Pancreas (tissue), 10 donors: ENCODE measurements at regions not wholly inside any gene's neighbourhood (a gene's known extent, or its start where the extent isn't known, plus 50 kb on each side); places are given as distances from the start of the nearest gene placed in this dataset.

ENCODE experiments used
- ATAC-seq, 4 donors: fragments of 200-7000 bp; cut with Tn5 transposase; one replicate each; pipeline versions ENCODE4 v1.8.0 to v1.9.1; 2020; ENCODE audit warnings: mild to moderate bottlenecking in 4 of 4, moderate library complexity in 4 of 4
- DNase-seq, 6 donors: peaks; one replicate each; pipeline ENCODE4 v3.0.0-alpha.2; 2020
- FAIRE-seq: peaks from 2 replicates; lab custom pipeline; 2012; peaks lifted over from hg19 to GRCh38; lab: Jason Lieb, UNC
- H3K27ac ChIP-seq, 4 donors: fragments of 200-600 bp; sonication (generic); 1 replicate in 3 of 4; 2 replicates in 1 of 4; pipeline versions ENCODE4 v1.5.0 to v1.8.0; 2020
- H3K27me3 ChIP-seq, 4 donors: fragments of 200-600 bp; one replicate each; pipeline ENCODE4 v1.8.0; 2021
- H3K36me3 ChIP-seq, 3 donors: fragments of 200-600 bp; sonication (generic) in 1 of 3; one replicate each; pipeline versions ENCODE4 v1.5.0 to v1.8.0; 2020 to 2021
- H3K4me1 ChIP-seq, 3 donors: fragments of 200-600 bp; one replicate each; pipeline ENCODE4 v1.8.0; 2021
- H3K4me3 ChIP-seq, 4 donors: fragments of 200-600 bp; sonication (generic) in 2 of 4; one replicate each; pipeline versions ENCODE4 v1.5.0 to v1.8.0; 2020 to 2021
- H3K9me3 ChIP-seq, 4 donors: fragments of 200-600 bp; one replicate each; pipeline ENCODE4 v1.8.0; 2021
- CTCF ChIP-seq, 4 donors: fragments of 200-600 bp; sonication (generic) in 3 of 4; IDR thresholded peaks; one replicate each; pipeline versions ENCODE4 v1.5.0 to v1.8.0; 2021; ENCODE audit warnings: antibody characterized with exemption in 4 of 4
- WGBS, 2 donors: extraction: QIAGEN DNeasy Blood & Tissue Kit; methylation state at CpG; one replicate each; pipeline ENCODE4 v1.1.7; 2013; 5-methylcytosine and 5-hydroxymethylcytosine counted together
- intact Hi-C, 3 donors: fragments of 100-400 bp; cut with DNase I; formaldehyde crosslinking; loops; one replicate each; pipeline versions ENCODE4 v1.11.1 to v1.14.2; 2022
- donor health status: healthy with polysubstance abuse.
- donor health status: DM: no; HTN: no; CAD: no; lungs with moderate emphysema.
- donor health status: DM: no; HTN: no; CAD: no.
- donor health status: control.
- donor health status: control.
- donor health status: Bipolar disorder and iron deficiency.
- donor health status: DM: yes; HTN: yes; CAD: no.
- donor health status: DM: no; HTN: no; CAD: no.
- donor health status: DM: no; HTN: no; CAD: no.
- donor health status: DM: yes; HTN: yes; CAD: no.

DNA sequence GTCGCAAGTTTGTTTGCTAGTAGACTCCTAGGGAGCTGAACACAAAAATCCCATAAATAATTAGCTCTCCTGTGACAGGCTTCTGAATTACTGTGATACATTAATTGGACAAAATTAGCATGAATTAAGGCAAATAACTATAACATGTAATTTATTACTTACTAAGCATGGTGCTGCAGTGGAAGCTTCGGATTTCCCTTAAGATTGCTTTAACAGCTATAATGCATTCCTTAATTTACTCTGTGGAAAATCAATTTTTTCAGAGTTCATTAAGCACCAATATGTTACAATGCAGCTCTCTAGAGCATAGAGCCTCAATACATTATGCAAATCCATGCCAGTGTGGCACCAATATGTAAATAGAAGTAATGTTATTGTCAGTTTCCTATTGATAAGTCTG lies 201.5 kb downstream of the MDFIC start:
- no peak for ATAC-seq
- H3K4me3 ChIP-seq, result no peak overlapping the region
- no peak for TF ChIP-seq CTCF (IDR thresholded peaks at IDR 0.05)
- H3K9me3 ChIP-seq, result no peaks in the 10 kb centered on the region
- no peaks in the 10 kb centered on the region for H3K36me3 ChIP-seq
- intact Hi-C loops, result no loop called here
- WGBS, 2 donors, result 74 to 82% methylated on average over 2 of the region's 2 CpGs
- no peak for FAIRE-seq
- H3K4me1 ChIP-seq, result peaks cover 0 to 14% (median 12%) of the 10 kb centered on the region in 3 donors
- no peaks in the 10 kb centered on the region for H3K27me3 ChIP-seq
- no peak overlapping the region for H3K27ac ChIP-seq
- DNase-seq, result no peak

GRCh38 chr7:115122388-115122787 lies 200.5 kb downstream of the MDFIC start:
- intact Hi-C loops, result no loop called here
- no peak for FAIRE-seq
- peak in 1 of 4 donors; percentile 33 for ATAC-seq

DNA sequence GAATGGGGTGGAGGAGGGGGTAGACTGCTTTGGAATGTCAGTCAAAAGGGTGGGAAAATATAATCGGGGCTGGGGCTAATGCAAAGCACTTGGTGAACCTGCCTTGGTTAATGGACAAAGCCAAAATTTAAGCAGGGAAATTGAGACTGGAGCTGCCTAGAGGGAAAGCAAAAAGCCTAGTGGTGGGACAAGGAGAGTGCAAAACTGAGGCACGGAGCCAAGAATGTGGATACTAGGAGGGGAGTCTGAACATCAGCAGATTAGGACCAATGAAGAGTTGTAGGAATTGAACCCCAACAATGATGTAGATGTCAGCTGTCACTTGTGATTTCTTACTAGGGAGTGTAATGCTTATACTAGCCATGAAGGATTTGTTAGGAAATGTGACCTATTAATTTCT lies 195.9 kb downstream of the MDFIC start:
- peak overlapping the region in 1 of 4 donors; percentile 56 for H3K27ac ChIP-seq
- no peak for TF ChIP-seq CTCF (IDR thresholded peaks at IDR 0.05)
- H3K4me3 ChIP-seq, result no peak overlapping the region
- H3K27me3 ChIP-seq, result no peaks in the 10 kb centered on the region
- no peaks in the 10 kb centered on the region for H3K9me3 ChIP-seq
- DNase-seq (peak in 1 of 6 donors; percentile 21), ATAC-seq (no peak), FAIRE-seq (no peak)
- H3K36me3 ChIP-seq, result no peaks in the 10 kb centered on the region
- WGBS, 2 donors, result 43 to 48% methylated on average over 2 of the region's 2 CpGs
- peaks cover 13 to 20% (median 16%) of the 10 kb centered on the region in 3 donors for H3K4me1 ChIP-seq
- intact Hi-C loops, result no loop called here

More at GRCh38 chr7:115122388-115122787, 200.5 kb downstream of the MDFIC start:
- no peak for DNase-seq
- no peak overlapping the region for H3K4me3 ChIP-seq
- no peak overlapping the region for H3K27ac ChIP-seq
- no peak for TF ChIP-seq CTCF (IDR thresholded peaks at IDR 0.05)
- H3K27me3 ChIP-seq, result no peaks in the 10 kb centered on the region
- 19 to 22% methylated on average over 1 of the region's 1 CpG for WGBS, 2 donors
- H3K4me1 ChIP-seq, result peaks cover 0 to 11% (median 6%) of the 10 kb centered on the region in 3 donors
- H3K36me3 ChIP-seq, result no peaks in the 10 kb centered on the region
- no peaks in the 10 kb centered on the region for H3K9me3 ChIP-seq

DNA sequence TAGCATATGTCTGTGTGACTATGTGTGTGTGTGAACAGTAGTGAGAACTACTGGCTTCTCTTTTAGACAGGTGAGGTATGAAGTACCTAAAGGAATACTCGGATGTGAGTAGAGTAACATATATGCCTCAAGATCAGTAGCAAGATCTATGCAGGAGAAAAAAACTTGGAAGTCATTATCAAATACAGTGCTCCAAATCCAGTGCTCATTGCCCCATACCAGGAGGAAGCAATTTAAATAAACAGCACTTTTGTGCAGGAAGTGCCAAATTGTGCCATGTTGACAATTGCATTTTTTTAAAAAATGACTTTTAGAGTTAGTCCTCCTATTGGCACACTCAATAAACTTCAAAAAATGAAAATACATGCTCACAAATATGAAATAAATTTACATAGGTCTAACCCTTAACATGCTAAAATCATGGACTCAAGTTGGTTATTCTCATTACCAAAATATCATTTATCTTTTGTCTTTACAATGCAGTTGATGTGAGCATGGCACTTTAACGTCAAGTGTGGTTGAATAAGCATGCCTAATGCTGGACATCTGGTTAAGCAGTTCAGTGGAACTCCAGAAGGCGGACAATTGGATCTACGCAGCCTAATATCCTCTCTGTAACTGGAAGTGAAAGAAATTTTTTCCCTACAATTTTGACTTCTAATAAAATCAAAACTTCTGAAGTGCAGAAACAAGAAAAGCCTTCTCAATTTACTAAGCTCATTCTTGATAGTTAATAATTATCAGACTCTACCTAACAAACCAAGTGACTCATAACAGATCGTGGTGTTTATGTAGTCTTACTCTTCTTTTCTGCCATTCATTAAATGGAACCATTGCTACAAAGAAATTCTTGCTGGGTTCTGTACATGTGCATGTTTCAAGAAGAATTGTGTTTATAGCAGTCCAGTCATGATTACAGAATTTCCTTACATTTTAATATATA lies 195.2 kb downstream of the MDFIC start:
- Histone ChIP-seq H3K27me3 (no peaks in the 10 kb centered on the region), H3K4me3 (no peak overlapping the region), H3K36me3 (no peaks in the 10 kb centered on the region), H3K27ac (peak overlapping the region in 2 of 4 donors; percentile 5 to 56), H3K4me1 (peaks cover 13 to 20% (median 16%) of the 10 kb centered on the region in 3 donors), H3K9me3 (no peaks in the 10 kb centered on the region)
- peak; percentile 63 to 81 (median 72) for ATAC-seq
- FAIRE-seq, result no peak
- TF ChIP-seq CTCF (IDR thresholded peaks at IDR 0.05), result no peak
- intact Hi-C loops, result no loop called here
- 42 to 44% methylated on average over 5 of the region's 5 CpGs for WGBS, 2 donors
- DNase-seq, result no peak

DNA sequence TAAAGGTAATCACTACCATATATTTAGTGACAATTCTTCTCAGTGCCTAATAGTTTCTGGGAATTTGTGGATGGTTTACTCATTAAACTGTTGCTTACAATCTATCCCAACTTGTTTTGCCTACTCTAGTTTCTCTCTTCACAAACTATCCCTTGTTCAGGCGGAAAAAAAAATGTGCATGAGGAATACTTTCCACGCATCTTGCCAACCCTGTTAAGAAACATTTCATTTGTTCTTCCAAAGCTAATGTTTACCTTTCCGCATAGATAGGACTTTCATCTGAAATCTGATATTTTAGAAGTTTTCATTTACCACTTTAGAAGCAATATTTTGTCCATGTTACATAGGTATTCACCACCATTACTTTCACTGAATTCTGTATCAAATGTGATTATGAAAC lies 191.9 kb downstream of the MDFIC start:
- no peaks in the 10 kb centered on the region for H3K27me3 ChIP-seq
- intact Hi-C loops, result no loop called here
- H3K9me3 ChIP-seq, result no peaks in the 10 kb centered on the region
- no peak for FAIRE-seq
- DNase-seq, result peak in 3 of 6 donors; percentile 15 to 58 (median 35)
- peak; percentile 70 to 85 (median 76) for ATAC-seq
- no peak for TF ChIP-seq CTCF (IDR thresholded peaks at IDR 0.05)
- H3K4me1 ChIP-seq, result peaks cover 18 to 29% (median 28%) of the 10 kb centered on the region in 3 donors
- peak overlapping the region in 3 of 4 donors; percentile 9 to 77 (median 62) for H3K27ac ChIP-seq
- H3K36me3 ChIP-seq, result no peaks in the 10 kb centered on the region
- 11 to 24% methylated on average over 3 of the region's 3 CpGs for WGBS, 2 donors
- no peak overlapping the region for H3K4me3 ChIP-seq
